Type B pancreatic cell (in vitro differentiated cells): ENCODE measurements at regions not wholly inside any gene's neighbourhood (a gene's known extent, or its start where the extent isn't known, plus 50 kb on each side); places are given as distances from the start of the nearest gene placed in this dataset.

ENCODE experiments used
- DNase-seq: peaks from one replicate; pipeline ENCODE4 v3.0.0; 2021; ENCODE audit warnings: mixed read lengths; ENCODE audit not compliant: unreplicated experiment; ENCODE audit errors: extremely low spot score
- H3K27ac Mint-ChIP-seq: 2 replicates; pipeline ENCODE4 v1.8.0; 2021; ENCODE audit warnings: mild to moderate bottlenecking, mixed read lengths
- H3K27me3 Mint-ChIP-seq: 2 replicates; pipeline ENCODE4 v1.8.0; 2021; ENCODE audit warnings: mixed read lengths
- H3K36me3 Mint-ChIP-seq: 2 replicates; pipeline ENCODE4 v1.8.0; 2021; ENCODE audit warnings: mixed read lengths
- H3K4me1 Mint-ChIP-seq: one replicate; pipeline ENCODE4 v1.8.0; 2021; ENCODE audit warnings: mixed read lengths; ENCODE audit not compliant: unreplicated experiment
- H3K4me3 Mint-ChIP-seq: 2 replicates; pipeline ENCODE4 v1.8.0; 2021; ENCODE audit warnings: mild to moderate bottlenecking, mixed read lengths
- H3K9me3 Mint-ChIP-seq: 2 replicates; pipeline ENCODE4 v1.8.0; 2021; ENCODE audit warnings: mixed read lengths
- TF ChIP-seq, protein P1 (sequence below): fragments of 200-600 bp; sonication (generic); conservative IDR thresholded peaks from 2 replicates; pipeline ENCODE4 v1.5.0; 2021; ENCODE audit warnings: antibody characterized with exemption, mild to moderate bottlenecking

DNA sequence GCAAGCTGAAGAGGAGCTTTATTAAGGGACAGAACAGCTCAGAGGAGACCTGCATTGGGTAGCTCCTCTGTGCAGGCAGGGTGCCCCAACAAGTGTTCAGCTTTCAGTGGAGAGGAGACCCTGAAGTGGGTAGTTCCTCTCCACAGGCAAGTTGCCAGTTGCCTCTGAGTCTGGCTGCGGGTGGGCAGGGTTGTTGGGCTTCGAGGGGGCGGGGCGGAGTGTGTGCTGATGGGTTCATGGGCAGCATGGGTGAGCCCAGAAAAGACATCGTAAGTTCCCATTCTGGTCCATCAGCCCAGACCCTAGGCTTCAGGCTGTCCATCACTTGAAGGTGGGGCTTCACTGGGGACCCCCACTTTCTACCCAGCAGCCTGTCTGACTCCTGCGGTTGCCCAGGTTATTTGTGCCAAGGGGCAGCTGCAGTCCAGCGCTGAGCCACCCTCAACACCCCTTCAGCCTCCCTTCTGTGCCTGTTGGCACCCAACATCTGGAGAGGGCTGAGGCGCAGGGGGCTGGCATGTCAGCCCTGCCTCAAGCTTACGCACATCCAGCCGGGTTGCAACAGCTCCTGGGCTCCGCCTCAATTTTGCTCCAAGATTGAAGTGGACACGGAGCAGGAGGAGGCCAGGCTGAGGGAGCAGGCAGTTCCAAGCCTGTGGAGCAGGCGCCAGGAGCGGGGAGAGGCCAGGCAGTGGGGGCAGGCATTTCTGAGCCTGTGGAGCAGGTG lies 350.5 kb upstream of the PCDH20 start:
- Mint-ChIP-seq H3K4me3 (no peak overlapping the region), H3K36me3 (no peaks in the 10 kb centered on the region), H3K27me3 (no peaks in the 10 kb centered on the region), H3K4me1 (no peaks in the 10 kb centered on the region), H3K9me3 (no peaks in the 10 kb centered on the region), H3K27ac (no peak overlapping the region)
- no peak for DNase-seq
- TF ChIP-seq, protein P1, sequence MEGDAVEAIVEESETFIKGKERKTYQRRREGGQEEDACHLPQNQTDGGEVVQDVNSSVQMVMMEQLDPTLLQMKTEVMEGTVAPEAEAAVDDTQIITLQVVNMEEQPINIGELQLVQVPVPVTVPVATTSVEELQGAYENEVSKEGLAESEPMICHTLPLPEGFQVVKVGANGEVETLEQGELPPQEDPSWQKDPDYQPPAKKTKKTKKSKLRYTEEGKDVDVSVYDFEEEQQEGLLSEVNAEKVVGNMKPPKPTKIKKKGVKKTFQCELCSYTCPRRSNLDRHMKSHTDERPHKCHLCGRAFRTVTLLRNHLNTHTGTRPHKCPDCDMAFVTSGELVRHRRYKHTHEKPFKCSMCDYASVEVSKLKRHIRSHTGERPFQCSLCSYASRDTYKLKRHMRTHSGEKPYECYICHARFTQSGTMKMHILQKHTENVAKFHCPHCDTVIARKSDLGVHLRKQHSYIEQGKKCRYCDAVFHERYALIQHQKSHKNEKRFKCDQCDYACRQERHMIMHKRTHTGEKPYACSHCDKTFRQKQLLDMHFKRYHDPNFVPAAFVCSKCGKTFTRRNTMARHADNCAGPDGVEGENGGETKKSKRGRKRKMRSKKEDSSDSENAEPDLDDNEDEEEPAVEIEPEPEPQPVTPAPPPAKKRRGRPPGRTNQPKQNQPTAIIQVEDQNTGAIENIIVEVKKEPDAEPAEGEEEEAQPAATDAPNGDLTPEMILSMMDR, result no peak

DNA sequence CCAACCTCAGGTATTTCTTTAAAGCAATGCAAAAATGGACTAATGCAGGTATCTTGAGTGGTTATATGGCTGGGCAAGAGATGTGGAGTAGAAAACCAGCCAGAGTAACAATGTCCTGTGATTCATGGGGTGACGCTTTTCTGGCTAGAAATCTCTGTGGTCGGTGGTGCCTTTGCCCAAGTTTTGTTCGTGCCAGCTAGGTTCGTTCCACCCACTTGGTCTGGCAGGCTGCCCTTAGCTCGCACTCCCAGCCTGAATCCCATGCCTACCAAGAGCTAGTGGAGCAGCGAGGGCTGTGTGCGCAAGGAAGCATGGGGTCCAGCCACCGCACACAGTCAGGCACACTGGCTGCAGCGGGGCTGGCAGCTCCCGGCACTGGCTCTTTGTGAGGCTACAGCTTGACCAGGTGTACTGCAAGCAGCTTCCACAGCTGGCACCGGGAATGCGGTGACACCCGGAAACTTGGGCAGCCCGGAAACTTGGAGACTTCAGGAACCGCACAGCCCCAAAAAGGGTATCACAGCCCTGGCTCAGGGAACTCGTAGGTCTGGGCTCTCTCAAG lies 349.6 kb upstream of the PCDH20 start:
- H3K36me3 Mint-ChIP-seq, result no peaks in the 10 kb centered on the region
- H3K4me1 Mint-ChIP-seq, result no peaks in the 10 kb centered on the region
- no peaks in the 10 kb centered on the region for H3K9me3 Mint-ChIP-seq
- H3K4me3 Mint-ChIP-seq, result no peak overlapping the region
- H3K27ac Mint-ChIP-seq, result no peak overlapping the region
- TF ChIP-seq, protein P1, result no peak
- DNase-seq, result no peak
- H3K27me3 Mint-ChIP-seq, result no peaks in the 10 kb centered on the region

DNA sequence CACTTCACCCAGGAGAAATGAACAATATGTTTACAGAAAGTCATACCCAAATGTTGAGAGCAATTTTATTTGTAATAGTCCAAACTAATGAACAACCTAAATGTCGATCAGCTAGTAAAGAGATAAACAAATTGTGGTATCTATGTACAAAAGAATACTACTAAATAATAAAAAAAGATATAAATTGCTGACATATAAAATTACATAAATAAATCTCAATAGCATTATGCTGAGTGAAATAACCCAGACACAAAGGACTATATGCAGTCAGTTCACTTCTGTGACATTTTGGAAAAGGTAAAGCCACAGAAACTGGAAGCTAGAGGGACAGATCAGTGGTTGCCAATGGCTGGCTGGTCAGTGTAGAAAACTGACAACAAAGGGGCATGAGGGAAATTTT lies 346.0 kb upstream of the PCDH20 start:
- H3K27ac Mint-ChIP-seq, result no peak overlapping the region
- H3K9me3 Mint-ChIP-seq, result no peaks in the 10 kb centered on the region
- no peak overlapping the region for H3K4me3 Mint-ChIP-seq
- H3K4me1 Mint-ChIP-seq, result no peaks in the 10 kb centered on the region
- no peak for DNase-seq
- no peaks in the 10 kb centered on the region for H3K27me3 Mint-ChIP-seq
- H3K36me3 Mint-ChIP-seq, result no peaks in the 10 kb centered on the region
- TF ChIP-seq, protein P1, result no peak

DNA sequence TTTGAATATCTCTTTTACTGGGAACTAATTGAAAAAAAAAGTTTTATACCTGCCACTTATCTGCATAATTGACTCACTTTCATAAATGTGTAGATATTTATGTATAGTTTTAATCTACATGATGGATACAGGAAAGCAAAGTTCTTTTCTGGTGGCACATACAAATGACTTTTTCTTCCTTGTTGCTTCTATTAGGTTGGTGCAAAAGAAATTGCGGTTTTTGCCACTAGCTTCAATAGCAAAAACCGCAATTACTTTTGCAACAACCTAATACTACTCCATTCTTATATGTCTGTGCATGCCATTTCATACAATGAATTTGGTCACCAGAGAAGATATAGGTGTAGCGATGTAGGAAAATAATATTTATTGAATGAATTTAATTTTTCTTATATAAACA lies 344.5 kb upstream of the PCDH20 start:
- H3K4me1 Mint-ChIP-seq, result no peaks in the 10 kb centered on the region
- H3K36me3 Mint-ChIP-seq, result no peaks in the 10 kb centered on the region
- DNase-seq, result no peak
- TF ChIP-seq, protein P1, result no peak
- no peak overlapping the region for H3K4me3 Mint-ChIP-seq
- no peaks in the 10 kb centered on the region for H3K9me3 Mint-ChIP-seq
- no peak overlapping the region for H3K27ac Mint-ChIP-seq
- H3K27me3 Mint-ChIP-seq, result no peaks in the 10 kb centered on the region

DNA sequence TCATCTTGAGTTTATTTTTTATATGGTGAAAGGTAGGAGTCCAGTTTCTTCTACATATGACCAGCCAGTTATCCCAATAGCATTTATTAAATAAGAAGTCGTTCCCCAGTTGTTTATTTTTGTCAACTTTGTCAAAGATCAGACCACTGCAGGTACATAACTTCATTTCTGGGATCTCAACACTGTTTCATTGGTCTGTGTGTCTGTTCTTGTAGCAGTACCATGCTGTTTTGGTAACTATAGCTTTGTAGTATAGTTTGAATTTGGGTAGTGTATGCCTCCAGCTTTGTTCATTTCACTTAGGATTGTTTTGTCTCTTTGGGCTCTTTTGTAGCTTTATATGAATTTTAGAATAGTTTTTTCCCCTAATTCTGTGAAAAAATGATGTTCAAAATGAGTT lies 340.4 kb upstream of the PCDH20 start:
- DNase-seq, result no peak
- Mint-ChIP-seq H3K27me3 (no peaks in the 10 kb centered on the region), H3K36me3 (no peaks in the 10 kb centered on the region), H3K4me3 (no peak overlapping the region), H3K4me1 (no peaks in the 10 kb centered on the region), H3K27ac (no peak overlapping the region), H3K9me3 (no peaks in the 10 kb centered on the region)
- TF ChIP-seq, protein P1, result no peak
